GM19324 (cell line): ENCODE measurements at regions not wholly inside any gene's neighbourhood (a gene's known extent, or its start where the extent isn't known, plus 50 kb on each side); places are given as distances from the start of the nearest gene placed in this dataset.
"Not testable (repeated sequence)": the region's sequence is repeated elsewhere in the genome, so short reads cannot be mapped to it uniquely, and the experiment has no call there.

Experiments
- ATAC-seq: cut with Tn5 transposase; IDR thresholded peaks from one replicate; pipeline ENCODE4 v1.9.1; 2021; ENCODE audit warnings: mild to moderate bottlenecking, moderate library complexity; ENCODE audit not compliant: unreplicated experiment, low FRiP score

- no peak for ATAC-seq
These were observed 1621.3 kb upstream of the B3GALT2 start for GRCh38 chr1:194807530-194808220.

GRCh38 chr1:194802572-194802971 is 1616.2 kb upstream of the B3GALT2 start:
- no peak for ATAC-seq

GRCh38 chr1:194795917-194796593 is 1609.6 kb upstream of the B3GALT2 start:
- no peak for ATAC-seq

DNA sequence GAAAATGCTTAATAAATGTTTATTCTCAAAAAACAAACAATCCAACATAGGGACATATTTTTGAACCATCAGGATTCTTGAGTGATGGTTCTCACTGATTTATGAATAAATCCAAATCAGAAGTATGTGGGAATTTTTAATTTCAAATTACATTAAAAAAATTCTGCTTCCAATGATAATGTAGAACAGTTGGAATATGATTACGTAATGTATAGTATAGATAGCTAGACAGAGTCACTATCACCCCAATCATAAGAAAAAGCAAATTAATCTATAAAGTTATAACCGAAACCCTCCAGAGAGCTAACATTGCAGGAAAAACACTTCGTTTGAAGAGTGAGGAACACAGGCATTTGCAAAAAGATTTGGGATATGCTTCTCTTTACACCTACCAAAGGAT is 1600.6 kb upstream of the B3GALT2 start:
- ATAC-seq, result no peak

DNA sequence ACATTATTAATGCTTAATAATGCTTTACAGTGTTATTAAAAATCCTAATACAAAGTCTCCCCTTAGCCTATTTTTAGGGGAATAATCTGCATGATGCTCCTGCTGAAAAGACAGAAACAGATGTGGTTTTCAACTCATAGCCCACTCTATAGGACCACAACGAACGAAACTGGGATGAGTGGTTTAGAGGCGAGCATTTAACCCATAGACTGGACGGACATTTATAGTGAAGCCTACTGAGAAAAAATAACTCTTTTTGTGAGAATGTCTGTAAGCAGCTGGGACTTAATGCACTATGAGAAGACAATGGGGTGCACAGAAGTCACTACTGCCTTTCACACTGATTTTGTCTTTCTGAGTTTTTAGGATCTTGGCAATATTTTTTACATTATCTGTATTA is 1599.6 kb upstream of the B3GALT2 start:
- no peak for ATAC-seq

- no peak for ATAC-seq
These were observed 1590.2 kb upstream of the B3GALT2 start for GRCh38 chr1:194776657-194777056.

DNA sequence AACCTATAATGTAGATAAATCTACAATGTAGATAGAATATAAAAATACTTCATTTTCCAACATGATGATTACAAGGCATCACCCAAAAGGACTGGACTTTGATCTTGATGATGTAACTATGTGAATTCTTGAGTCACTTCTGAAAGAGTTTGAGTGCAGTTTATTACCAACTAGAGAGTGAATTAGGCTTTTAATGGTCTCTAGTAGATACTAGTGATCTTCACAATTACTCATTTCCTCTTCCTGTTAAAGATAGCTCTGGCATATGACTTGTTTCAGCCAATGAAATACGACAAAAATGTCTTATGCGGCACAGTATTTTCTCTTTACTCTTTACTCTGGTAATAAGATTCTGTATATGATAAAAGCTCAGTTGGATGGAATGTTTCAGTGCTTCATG is 1588.1 kb upstream of the B3GALT2 start:
- ATAC-seq, result no peak

- no peak for ATAC-seq
These were observed 1569.0 kb upstream of the B3GALT2 start for GRCh38 chr1:194755241-194755994.

- ATAC-seq, result not testable (repeated sequence)
These were observed 1552.4 kb upstream of the B3GALT2 start for GRCh38 chr1:194738843-194739242.

DNA sequence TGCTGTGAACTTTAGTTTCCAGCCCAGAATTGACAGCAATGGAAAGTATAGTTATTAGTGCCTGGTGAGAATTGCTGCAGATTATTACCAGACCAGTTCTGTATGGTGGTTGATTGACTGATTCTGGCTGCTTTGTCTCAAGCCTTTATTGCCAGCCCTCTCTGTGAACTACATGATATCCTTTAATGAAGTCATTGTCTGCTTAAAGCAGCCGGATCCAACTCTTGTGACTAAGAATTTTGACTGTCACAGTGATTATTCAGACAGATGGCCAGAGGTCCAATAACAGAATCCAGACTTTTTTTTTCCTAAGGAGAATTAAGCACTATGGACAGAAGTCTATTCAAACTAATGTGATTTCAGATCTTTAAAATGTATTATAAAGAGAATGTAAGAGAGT is 1548.6 kb upstream of the B3GALT2 start:
- ATAC-seq, result no peak

GRCh38 chr1:194731025-194731424 is 1544.6 kb upstream of the B3GALT2 start:
- no peak for ATAC-seq

- no peak for ATAC-seq
These were observed 1543.9 kb upstream of the B3GALT2 start for GRCh38 chr1:194730304-194730703.

DNA sequence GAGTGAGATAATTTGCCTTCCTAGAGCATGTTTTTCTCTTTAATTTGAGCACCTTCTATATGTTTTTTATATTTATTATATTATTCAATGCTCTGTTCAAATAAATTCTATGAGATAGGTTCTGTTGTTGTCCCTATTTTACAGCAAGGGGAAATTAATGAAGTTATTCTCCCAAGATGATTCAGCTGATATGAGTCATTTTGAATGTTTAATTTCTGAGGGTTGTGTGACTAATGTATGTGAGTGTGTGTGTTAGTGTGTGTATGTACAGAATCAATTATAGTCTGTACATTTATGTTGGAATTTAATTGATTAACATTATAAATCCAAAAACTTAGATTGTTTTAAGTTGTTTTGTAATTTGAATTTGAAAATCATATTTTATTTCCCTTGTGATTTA is 1536.7 kb upstream of the B3GALT2 start:
- ATAC-seq, result no peak

DNA sequence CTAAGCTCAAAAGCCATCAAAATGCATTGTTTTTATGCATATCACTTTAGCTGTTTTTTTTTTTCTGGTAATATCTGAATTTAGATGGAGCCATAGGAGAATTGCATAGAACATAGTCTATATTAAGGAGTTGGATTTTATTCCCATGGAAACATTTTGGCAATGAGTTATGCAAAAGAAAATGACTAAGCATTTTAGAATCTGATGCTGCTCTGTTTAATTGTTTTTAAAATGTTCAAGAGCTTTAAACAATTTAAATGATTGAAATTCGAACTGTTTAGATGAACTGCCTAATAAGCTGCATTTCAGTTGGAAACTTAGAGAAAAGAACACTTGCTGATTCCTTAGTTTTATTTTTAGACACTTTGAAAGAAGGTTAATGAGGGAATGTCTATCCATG is 1531.5 kb upstream of the B3GALT2 start:
- no peak for ATAC-seq

- ATAC-seq, result no peak
These were observed 1530.9 kb upstream of the B3GALT2 start for GRCh38 chr1:194717334-194717733.

- ATAC-seq, result no peak
These were observed 1524.3 kb upstream of the B3GALT2 start for GRCh38 chr1:194710671-194711070.

DNA sequence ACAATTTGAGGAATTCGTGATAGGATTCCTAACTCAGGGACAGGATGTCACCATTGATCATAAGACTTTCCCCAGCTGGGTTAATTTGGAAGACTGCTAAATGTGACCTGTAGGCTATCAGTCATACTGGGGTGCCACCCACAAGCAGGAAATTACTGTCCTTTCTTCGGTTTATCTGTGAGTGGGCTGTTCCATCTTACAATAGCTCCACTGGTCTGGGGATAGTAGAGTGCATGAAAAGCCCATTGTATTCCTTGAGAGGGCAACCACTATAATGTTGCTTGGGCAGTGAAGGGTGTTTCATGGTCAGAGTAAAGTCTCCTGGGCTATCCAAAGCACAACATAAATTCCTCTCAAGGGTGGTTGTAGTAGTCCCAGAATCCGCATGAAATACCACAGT is 1523.0 kb upstream of the B3GALT2 start:
- no peak for ATAC-seq

- ATAC-seq, result no peak
These were observed 1520.7 kb upstream of the B3GALT2 start for GRCh38 chr1:194707074-194707473.

GRCh38 chr1:194705123-194705854 is 1518.9 kb upstream of the B3GALT2 start:
- ATAC-seq, result no peak

DNA sequence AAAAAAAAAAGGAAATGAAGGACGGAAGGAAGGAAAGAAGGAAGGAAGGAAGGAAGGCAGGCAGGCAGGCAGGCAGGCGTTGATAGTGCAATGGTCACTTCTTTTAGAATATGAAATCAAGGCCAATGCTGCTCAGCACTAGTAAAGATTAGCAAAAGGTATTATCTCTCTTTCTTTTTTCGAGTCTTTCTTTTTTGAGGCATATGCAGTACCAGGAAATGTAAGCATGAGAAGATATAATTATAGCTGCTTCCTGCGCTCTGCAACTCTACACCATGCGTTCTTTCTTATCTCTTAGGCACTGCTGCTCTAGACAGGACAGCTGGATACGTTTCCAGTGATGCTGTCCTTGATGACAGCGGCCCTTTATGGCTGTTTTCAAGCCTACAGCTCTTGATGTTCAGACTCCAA is 1512.5 kb upstream of the B3GALT2 start:
- no peak for ATAC-seq

DNA sequence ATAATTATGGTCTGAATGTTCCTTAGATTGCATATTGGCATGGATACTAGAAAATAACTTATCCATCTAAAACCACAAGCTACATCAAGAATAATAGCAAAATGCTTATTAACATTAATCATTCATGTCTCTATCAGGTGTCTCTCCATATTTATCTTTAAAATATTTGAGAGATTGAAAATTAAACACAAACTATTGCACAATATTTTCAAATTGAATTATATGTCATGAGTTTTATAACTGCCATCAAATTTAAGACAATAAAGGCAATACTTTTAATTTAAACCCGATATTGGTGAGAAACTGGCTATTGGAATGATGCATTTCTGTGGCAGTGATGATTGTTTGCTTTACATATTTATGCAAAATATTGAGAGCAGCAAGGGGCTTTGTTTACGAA is 1506.8 kb upstream of the B3GALT2 start:
- ATAC-seq, result no peak
